ENCODE measurements at regions not wholly inside any gene's neighbourhood (a gene's known extent, or its start where the extent isn't known, plus 50 kb on each side); places are given as distances from the start of the nearest gene placed in this dataset.
"Not testable (repeated sequence)": the region's sequence is repeated elsewhere in the genome, so short reads cannot be mapped to it uniquely, and the experiment has no call there.

GRCh38 chr3:76456322-76456721 lies 583.6 kb upstream of the ROBO2 start:
- no peak for DNase-seq

- no peak for DNase-seq
Observed at GRCh38 chr3:76463501-76463900, 576.4 kb upstream of the ROBO2 start.

GRCh38 chr3:76470285-76470684 lies 569.6 kb upstream of the ROBO2 start:
- DNase-seq, result peak; percentile 65

- DNase-seq, result no peak
Observed at GRCh38 chr3:76474632-76475031, 565.3 kb upstream of the ROBO2 start.

GRCh38 chr3:76479161-76479650 lies 560.7 kb upstream of the ROBO2 start:
- DNase-seq, result no peak

- no peak for DNase-seq
Observed at GRCh38 chr3:76482510-76482909, 557.4 kb upstream of the ROBO2 start.

GRCh38 chr3:76487446-76487845 lies 552.5 kb upstream of the ROBO2 start:
- DNase-seq, result no peak

- DNase-seq, result no peak
Observed at GRCh38 chr3:76490064-76490463, 549.8 kb upstream of the ROBO2 start.

GRCh38 chr3:76495216-76495615 lies 544.7 kb upstream of the ROBO2 start:
- no peak for DNase-seq

GRCh38 chr3:76497636-76498035 lies 542.3 kb upstream of the ROBO2 start:
- no peak for DNase-seq

- DNase-seq, result peak; percentile 27
Observed at GRCh38 chr3:76500746-76501275, 539.1 kb upstream of the ROBO2 start.

- no peak for DNase-seq
Observed at GRCh38 chr3:76501315-76501714, 538.6 kb upstream of the ROBO2 start.

GRCh38 chr3:76502076-76502475 lies 537.8 kb upstream of the ROBO2 start:
- no peak for DNase-seq

- no peak for DNase-seq
Observed at GRCh38 chr3:76505202-76505845, 534.6 kb upstream of the ROBO2 start.

GRCh38 chr3:76509179-76509830 lies 530.6 kb upstream of the ROBO2 start:
- DNase-seq, result no peak

- no peak for DNase-seq
Observed at GRCh38 chr3:76514836-76515235, 525.1 kb upstream of the ROBO2 start.

GRCh38 chr3:76523337-76523736 lies 516.6 kb upstream of the ROBO2 start:
- DNase-seq, result no peak

- DNase-seq, result no peak
Observed at GRCh38 chr3:76525726-76526125, 514.2 kb upstream of the ROBO2 start.

- no peak for DNase-seq
Observed at GRCh38 chr3:76527773-76528172, 512.1 kb upstream of the ROBO2 start.

- no peak for DNase-seq
Observed at GRCh38 chr3:76532158-76532822, 507.6 kb upstream of the ROBO2 start.

GRCh38 chr3:76533710-76534109 lies 506.2 kb upstream of the ROBO2 start:
- not testable (repeated sequence) for DNase-seq

GRCh38 chr3:76537857-76538256 lies 502.0 kb upstream of the ROBO2 start:
- not testable (repeated sequence) for DNase-seq

- DNase-seq, result no peak
Observed at GRCh38 chr3:76547674-76548073, 492.2 kb upstream of the ROBO2 start.

Data from amniotic stem cell (primary cell).